Right forelimb (tissue), 1 donor: ENCODE measurements at regions not wholly inside any gene's neighbourhood (a gene's known extent, or its start where the extent isn't known, plus 50 kb on each side); places are given as distances from the start of the nearest gene placed in this dataset.

ENCODE experiments used
- DNase-seq: peaks from one replicate; pipeline ENCODE4 v3.0.0-alpha.2; 2018

GRCh38 chr21:35138665-35139381 lies 89.7 kb upstream of the RUNX1 start:
- DNase-seq: no peak

- DNase-seq: no peak
Measured at GRCh38 chr21:35136586-35137219, 87.6 kb upstream of the RUNX1 start.

DNA sequence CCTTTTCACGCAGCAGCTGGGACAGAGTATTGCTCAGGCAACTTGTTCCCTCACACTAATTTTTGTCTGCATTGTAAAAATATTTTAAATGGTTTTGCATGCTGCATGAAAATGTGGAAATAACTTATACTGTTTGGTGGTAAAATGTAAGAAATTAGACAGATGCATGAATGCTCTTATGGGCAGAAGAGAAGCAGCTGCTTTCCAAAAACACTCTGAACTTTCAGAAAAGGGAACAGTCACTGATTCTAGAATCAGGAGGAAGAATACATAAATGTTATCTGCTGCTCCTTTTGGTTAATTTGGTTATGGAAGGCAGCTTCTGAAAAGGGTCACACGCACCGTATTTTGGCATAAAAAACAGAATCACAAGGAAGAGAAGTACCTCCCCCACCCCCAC lies 87.0 kb upstream of the RUNX1 start:
- no peak for DNase-seq

- no peak for DNase-seq
Measured at GRCh38 chr21:35135481-35135880, 86.4 kb upstream of the RUNX1 start.

- DNase-seq: no peak
Measured at GRCh38 chr21:35134309-35134708, 85.2 kb upstream of the RUNX1 start.

DNA sequence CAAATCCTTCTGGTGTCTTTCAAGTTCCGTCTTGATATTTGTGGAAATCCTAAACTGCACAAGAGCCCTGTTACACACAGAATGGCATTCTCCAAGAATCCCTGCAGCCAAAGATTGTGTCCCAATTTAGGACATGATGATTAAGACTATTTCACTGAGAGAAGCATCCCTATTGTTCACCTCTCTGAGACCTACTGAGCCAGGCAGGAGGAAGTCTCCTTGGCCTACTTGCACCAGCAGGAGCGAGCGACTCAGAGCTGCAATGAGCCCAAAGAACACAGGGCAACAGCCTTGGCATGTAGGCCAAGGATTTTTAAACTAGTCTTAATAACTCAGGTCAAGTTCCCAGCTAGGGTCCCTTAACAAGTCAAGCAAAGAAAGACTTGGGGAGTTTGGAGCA lies 79.4 kb upstream of the RUNX1 start:
- DNase-seq: no peak

DNA sequence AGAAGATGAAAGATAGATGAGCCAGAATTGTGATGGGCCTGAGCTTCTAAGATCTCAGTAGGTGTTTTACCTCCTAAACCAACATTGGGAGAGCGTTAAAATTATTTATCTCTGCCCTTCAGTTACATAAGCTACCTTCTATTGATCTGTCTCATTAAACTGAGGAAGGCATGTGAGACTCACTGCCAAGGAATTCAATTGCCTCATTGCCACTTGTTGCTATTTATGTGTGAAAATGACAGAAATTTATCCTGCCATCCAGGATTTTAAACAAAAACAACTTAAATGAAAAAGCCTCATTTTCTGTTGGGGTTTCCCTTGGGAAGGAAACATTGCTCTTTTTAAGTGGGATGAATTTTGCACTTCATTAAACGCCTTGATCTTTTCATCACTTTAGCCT lies 78.7 kb upstream of the RUNX1 start:
- DNase-seq: no peak

DNA sequence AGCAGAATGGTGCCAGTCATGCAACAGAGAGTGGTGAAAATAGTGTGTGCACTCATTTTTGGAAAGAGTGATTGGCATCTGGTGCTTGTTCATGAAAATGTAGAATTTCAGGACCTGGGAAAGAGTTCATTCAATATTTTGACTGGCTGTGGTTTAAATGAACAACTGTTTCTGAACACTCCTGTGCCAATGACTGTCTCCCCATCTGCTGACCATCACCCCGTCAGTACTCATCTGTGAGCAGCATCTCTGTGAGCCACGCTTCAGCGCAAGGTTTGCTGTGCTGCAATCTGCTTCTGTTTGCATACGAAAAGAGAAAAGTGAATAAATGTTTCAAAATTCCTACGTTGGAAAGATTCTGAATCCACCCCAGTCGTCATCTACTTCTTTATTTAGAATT lies 77.9 kb upstream of the RUNX1 start:
- DNase-seq: no peak

GRCh38 chr21:35120631-35121180 lies 71.6 kb upstream of the RUNX1 start:
- DNase-seq: no peak

DNA sequence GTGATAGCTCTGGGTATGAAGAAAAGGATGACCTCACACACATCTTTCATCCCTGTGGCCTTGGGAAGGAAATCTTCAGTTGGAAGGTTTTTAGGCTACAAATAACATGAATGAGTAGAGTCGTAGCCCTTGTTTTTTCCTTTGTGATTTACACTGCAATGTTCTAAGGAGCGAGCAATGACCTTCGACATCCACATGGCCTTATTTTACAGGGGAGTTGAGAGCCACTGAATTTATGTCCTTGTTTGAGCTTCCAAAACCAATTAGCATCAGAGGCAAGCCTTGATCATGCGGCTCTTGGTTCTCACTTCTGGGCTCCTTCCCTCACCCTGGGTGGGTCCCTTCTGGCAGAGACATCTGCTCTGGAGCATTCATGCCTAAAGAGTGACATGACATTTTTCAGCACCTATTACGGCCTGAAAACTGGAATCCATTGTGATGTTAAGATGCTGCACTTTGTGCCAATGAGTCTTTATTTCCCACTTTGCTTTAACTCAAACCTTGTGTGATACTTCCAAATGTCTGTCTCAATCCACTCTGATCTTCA lies 70.5 kb upstream of the RUNX1 start:
- DNase-seq: no peak

DNA sequence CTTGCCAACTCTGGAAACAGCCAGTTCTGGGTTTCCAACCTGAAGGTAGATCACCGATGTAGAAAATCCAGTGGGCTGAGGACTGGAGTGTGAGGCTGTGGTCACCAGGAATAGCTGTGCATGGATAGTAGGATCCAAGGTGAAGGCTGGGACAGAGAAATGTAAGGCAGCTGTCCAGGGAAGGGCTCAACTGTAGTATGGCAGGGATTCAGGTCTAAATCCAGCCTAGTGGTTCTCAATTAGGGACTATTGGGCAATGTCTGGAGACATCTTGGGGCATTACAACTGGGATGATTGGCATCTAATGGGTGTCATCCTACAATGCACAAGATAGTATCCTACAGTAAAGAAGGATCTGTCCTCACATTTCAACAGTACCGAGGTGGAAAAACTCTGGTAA lies 67.7 kb upstream of the RUNX1 start:
- DNase-seq: no peak

DNA sequence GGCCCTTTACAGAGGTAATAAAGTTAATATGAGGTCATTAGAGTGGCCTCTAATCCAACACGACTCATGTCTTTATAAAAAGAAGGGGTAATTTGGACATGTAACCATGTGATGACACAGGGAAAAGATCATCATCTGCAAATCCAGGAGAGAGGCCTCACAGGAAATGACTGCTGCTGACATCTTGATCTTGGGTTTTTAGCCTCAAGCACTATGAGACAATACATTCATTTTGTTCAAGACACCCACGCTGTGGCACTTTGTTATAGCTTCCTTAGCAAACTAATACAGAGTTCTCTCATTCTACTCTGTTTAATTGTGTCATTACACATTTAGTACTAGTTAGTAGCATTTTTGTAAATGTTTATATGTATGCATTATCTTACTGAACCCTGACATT lies 64.0 kb upstream of the RUNX1 start:
- no peak for DNase-seq

GRCh38 chr21:35111321-35111930 lies 62.3 kb upstream of the RUNX1 start:
- no peak for DNase-seq

- DNase-seq: no peak
Measured at GRCh38 chr21:35108887-35109286, 59.8 kb upstream of the RUNX1 start.

GRCh38 chr21:35107520-35107919 lies 58.4 kb upstream of the RUNX1 start:
- DNase-seq: no peak

- DNase-seq: no peak
Measured at GRCh38 chr21:35106246-35106835, 57.2 kb upstream of the RUNX1 start.

GRCh38 chr21:35102488-35103371 lies 53.6 kb upstream of the RUNX1 start:
- DNase-seq: no peak

GRCh38 chr21:35100349-35100811 lies 51.3 kb upstream of the RUNX1 start:
- no peak for DNase-seq

GRCh38 chr21:35099310-35099709 lies 50.2 kb upstream of the RUNX1 start:
- DNase-seq: no peak
